ENCODE measurements at regions not wholly inside any gene's neighbourhood (a gene's known extent, or its start where the extent isn't known, plus 50 kb on each side); places are given as distances from the start of the nearest gene placed in this dataset.

DNA sequence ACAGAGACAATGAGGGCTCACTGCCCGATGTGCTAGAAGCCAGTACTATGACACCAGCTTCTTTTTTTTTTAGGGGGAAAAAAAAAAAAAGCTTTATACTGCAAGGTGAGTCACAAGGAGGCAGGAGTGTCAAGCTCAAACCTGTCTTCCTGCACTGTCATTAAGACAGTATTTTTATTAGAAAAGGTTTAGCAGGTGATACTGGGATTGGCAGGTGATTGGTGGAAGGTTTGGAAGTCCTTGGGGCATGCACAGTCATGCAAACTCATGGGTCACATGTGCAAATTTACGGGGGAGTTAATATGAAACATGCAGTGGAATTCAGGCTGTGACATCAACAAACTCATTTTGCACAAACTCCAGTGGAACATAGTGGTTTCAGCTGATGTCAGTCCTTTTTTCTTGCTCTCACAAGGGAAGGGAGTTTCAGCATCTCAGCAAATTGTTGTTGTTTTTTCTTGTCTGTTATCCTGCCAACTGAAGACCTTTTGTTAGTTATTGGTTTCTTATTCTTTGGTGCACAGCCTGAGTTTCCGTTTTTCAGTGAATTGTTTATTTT, 530.6 kb downstream of the ANKRD7 start:
- H3K4me1 ChIP-seq (ENCODE audit: control insufficient read depth in 1 of 2, insufficient read depth in 1 of 2, low read depth in 1 of 2, low read length in 1 of 2): no peaks in the 10 kb centered on the region
- no peak overlapping the region for H3K27ac ChIP-seq
- no peaks in the 10 kb centered on the region for H3K36me3 ChIP-seq
- H3K9me3 ChIP-seq: no peaks in the 10 kb centered on the region
- TF ChIP-seq, protein P1, sequence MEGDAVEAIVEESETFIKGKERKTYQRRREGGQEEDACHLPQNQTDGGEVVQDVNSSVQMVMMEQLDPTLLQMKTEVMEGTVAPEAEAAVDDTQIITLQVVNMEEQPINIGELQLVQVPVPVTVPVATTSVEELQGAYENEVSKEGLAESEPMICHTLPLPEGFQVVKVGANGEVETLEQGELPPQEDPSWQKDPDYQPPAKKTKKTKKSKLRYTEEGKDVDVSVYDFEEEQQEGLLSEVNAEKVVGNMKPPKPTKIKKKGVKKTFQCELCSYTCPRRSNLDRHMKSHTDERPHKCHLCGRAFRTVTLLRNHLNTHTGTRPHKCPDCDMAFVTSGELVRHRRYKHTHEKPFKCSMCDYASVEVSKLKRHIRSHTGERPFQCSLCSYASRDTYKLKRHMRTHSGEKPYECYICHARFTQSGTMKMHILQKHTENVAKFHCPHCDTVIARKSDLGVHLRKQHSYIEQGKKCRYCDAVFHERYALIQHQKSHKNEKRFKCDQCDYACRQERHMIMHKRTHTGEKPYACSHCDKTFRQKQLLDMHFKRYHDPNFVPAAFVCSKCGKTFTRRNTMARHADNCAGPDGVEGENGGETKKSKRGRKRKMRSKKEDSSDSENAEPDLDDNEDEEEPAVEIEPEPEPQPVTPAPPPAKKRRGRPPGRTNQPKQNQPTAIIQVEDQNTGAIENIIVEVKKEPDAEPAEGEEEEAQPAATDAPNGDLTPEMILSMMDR (IDR thresholded peaks at IDR 0.05): no peak
- H3K4me3 ChIP-seq (ENCODE audit: low read depth in 1 of 2, low read length in 1 of 2): no peak overlapping the region
- H3K27me3 ChIP-seq: no peaks in the 10 kb centered on the region

DNA sequence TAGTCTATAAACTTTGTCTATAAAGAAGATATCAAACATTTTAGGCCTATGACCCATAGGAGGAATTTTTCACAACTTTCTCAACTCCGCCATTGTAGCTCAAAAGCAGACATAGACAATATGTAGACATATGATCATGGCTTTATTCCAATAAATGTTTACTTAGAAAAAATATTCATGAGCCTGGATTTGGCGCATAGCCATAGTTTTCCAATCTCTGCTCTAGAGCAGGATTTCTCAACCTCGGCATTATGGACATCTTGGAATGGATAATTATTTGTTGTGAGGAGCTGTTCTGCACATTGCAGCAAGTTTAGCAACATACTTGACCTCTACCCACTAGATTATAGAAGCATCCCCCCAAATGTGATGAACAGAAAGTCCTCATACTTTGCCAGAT, 532.6 kb downstream of the ANKRD7 start:
- Histone ChIP-seq H3K4me3 (ENCODE audit: low read depth in 1 of 2, low read length in 1 of 2) (no peak overlapping the region), H3K27ac (no peak overlapping the region)

DNA sequence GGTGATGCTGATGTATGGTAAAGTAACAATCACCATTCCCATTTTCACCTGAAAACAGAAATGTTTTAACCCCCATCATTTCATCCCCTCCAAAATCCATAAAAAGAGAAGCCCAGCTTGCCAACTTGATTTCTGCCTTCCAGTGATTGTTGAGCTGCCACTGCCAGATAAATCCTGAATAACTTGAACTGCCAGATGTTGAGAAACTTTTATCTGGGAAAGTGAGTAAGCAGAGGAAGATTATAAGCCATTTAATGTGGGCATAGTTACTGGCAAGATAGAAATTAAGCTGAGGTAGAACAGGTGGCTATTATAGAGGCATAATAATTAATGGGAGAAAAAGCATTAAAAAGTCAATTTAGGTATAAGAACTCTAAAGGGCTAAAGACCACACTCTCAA, 534.1 kb downstream of the ANKRD7 start:
- H3K4me1 ChIP-seq (ENCODE audit: control insufficient read depth in 1 of 2, insufficient read depth in 1 of 2, low read depth in 1 of 2, low read length in 1 of 2): no peaks in the 10 kb centered on the region
- no peaks in the 10 kb centered on the region for H3K27me3 ChIP-seq
- H3K9me3 ChIP-seq: no peaks in the 10 kb centered on the region
- TF ChIP-seq, protein P1 (IDR thresholded peaks at IDR 0.05): no peak
- H3K4me3 ChIP-seq (ENCODE audit: low read depth in 1 of 2, low read length in 1 of 2): no peak overlapping the region
- H3K36me3 ChIP-seq: no peaks in the 10 kb centered on the region
- H3K27ac ChIP-seq: no peak overlapping the region

More for the DNA sequence above, 532.6 kb downstream of the ANKRD7 start:
- no peaks in the 10 kb centered on the region for H3K36me3 ChIP-seq
- TF ChIP-seq, protein P1 (IDR thresholded peaks at IDR 0.05): no peak
- H3K4me1 ChIP-seq (ENCODE audit: control insufficient read depth in 1 of 2, insufficient read depth in 1 of 2, low read depth in 1 of 2, low read length in 1 of 2): no peaks in the 10 kb centered on the region
- no peaks in the 10 kb centered on the region for H3K9me3 ChIP-seq
- no peaks in the 10 kb centered on the region for H3K27me3 ChIP-seq

DNA sequence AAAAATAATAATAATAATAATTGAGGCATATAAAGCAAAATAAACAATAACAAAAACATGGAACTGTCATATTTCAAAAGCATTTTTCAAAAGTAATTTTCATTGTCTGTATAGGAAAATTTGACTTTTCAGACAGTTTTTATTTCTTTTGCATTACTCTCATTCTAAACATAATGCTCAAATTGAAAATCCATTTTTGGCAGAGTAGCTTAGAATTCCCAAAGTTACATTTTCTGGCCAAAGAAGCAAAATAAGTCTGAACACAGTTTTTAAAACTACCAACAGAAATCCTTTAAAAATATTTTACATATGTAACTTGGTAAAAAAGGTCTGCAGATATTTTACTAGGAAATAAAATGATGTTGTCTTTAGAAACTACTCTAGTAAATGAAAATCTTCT, 535.4 kb downstream of the ANKRD7 start:
- TF ChIP-seq, protein P1 (IDR thresholded peaks at IDR 0.05): no peak
- H3K27me3 ChIP-seq: no peaks in the 10 kb centered on the region
- no peak overlapping the region for H3K4me3 ChIP-seq (ENCODE audit: low read depth in 1 of 2, low read length in 1 of 2)
- no peaks in the 10 kb centered on the region for H3K9me3 ChIP-seq
- no peaks in the 10 kb centered on the region for H3K4me1 ChIP-seq (ENCODE audit: control insufficient read depth in 1 of 2, insufficient read depth in 1 of 2, low read depth in 1 of 2, low read length in 1 of 2)
- no peak overlapping the region for H3K27ac ChIP-seq
- no peaks in the 10 kb centered on the region for H3K36me3 ChIP-seq

DNA sequence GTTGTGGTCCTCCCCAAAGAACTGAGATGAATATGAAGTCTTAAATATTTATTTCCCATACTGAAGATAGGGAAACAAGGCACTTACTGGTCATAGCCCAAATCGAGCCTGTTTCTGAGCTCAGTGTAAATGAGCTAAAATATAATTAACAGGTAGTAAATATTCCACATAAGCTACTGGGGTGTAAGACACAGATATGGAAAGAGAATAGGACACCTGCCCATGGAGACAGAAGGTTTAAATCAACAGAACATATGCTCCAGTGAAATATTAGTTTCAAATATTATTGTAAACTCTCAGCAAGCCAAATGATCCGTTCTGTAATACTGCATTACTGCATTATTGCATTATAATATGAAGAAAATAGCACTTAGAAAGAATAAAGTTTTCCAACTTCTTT, 537.9 kb downstream of the ANKRD7 start:
- H3K9me3 ChIP-seq: no peaks in the 10 kb centered on the region
- H3K27me3 ChIP-seq: no peaks in the 10 kb centered on the region
- H3K4me3 ChIP-seq (ENCODE audit: low read depth in 1 of 2, low read length in 1 of 2): no peak overlapping the region
- H3K27ac ChIP-seq: no peak overlapping the region
- no peaks in the 10 kb centered on the region for H3K36me3 ChIP-seq
- no peaks in the 10 kb centered on the region for H3K4me1 ChIP-seq (ENCODE audit: control insufficient read depth in 1 of 2, insufficient read depth in 1 of 2, low read depth in 1 of 2, low read length in 1 of 2)
- TF ChIP-seq, protein P1 (IDR thresholded peaks at IDR 0.05): no peak

DNA sequence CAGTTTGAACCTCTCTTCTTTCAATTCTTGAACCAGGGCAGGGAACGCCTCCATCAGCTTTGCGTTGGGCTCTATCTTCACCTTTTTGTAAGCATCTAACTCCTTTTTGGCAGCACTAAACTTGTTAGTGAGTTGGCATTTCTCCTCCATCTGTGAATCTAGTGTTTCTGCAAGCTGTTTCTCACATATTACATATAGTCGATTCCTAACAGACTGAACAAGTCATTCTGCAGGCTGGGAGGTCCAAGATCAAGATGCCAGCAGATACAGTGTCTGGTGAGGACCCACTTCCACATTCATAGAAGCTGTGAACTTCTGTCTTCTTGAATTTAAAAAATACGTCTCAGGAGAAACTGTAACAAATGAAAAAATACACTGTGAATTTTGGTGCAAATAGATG, 539.7 kb downstream of the ANKRD7 start:
- Histone ChIP-seq H3K27me3 (no peaks in the 10 kb centered on the region), H3K27ac (no peak overlapping the region), H3K4me1 (ENCODE audit: control insufficient read depth in 1 of 2, insufficient read depth in 1 of 2, low read depth in 1 of 2, low read length in 1 of 2) (no peaks in the 10 kb centered on the region), H3K36me3 (no peaks in the 10 kb centered on the region), H3K9me3 (no peaks in the 10 kb centered on the region), H3K4me3 (ENCODE audit: low read depth in 1 of 2, low read length in 1 of 2) (no peak overlapping the region)
- TF ChIP-seq, protein P1 (IDR thresholded peaks at IDR 0.05): no peak

Measured in neutrophil (primary cell).